ENCODE measurements at regions not wholly inside any gene's neighbourhood (a gene's known extent, or its start where the extent isn't known, plus 50 kb on each side); places are given as distances from the start of the nearest gene placed in this dataset.

GRCh38 chr5:30001826-30002225 is 1191.7 kb upstream of the CDH6 start:
- TF ChIP-seq POLR2A (IDR thresholded peaks at IDR 0.05) (no peak), CTCF (IDR thresholded peaks at IDR 0.05) (no peak), EP300 (IDR thresholded peaks at IDR 0.05) (no peak)

All from ovary (tissue), 3 donors.